ENCODE measurements at regions not wholly inside any gene's neighbourhood (a gene's known extent, or its start where the extent isn't known, plus 50 kb on each side); places are given as distances from the start of the nearest gene placed in this dataset.
"Not testable (repeated sequence)": the region's sequence is repeated elsewhere in the genome, so short reads cannot be mapped to it uniquely, and the experiment has no call there.

DNA sequence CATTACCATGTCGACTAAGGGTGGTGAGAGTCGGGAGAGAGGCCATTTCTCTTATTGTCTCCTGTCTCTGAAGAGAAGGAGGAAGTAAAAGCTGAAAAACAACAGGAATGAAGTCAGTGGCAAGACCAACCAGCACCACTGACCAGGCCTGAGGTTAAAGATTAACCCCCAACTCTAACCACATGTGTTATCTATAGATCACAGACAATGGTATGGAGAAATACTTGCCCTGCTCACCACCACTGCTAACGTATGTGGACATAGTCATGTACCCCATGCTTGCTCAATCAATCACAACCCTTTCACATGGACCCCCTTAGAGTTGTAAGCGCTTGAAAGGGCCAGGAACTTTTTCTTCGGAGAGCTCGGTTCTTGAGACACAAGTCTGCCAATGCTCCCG, 690.9 kb upstream of the LMO3 start:
- Histone ChIP-seq H3K4me3 (ENCODE audit: low read depth, low read length) (no peak overlapping the region), H3K9me3 (ENCODE audit: control insufficient read depth, insufficient read depth, low read length) (peaks cover 32% of the 10 kb centered on the region), H3K27ac (ENCODE audit: low read depth, low read length) (no peak overlapping the region), H3K27me3 (ENCODE audit: control insufficient read depth, insufficient read depth, low read length) (no peaks in the 10 kb centered on the region)
- DNase-seq (ENCODE audit: low read depth, low spot score) = no peak
- ChIA-PET POLR2A (no interaction called here), CTCF (no interaction called here)
- TF ChIP-seq, protein P1, sequence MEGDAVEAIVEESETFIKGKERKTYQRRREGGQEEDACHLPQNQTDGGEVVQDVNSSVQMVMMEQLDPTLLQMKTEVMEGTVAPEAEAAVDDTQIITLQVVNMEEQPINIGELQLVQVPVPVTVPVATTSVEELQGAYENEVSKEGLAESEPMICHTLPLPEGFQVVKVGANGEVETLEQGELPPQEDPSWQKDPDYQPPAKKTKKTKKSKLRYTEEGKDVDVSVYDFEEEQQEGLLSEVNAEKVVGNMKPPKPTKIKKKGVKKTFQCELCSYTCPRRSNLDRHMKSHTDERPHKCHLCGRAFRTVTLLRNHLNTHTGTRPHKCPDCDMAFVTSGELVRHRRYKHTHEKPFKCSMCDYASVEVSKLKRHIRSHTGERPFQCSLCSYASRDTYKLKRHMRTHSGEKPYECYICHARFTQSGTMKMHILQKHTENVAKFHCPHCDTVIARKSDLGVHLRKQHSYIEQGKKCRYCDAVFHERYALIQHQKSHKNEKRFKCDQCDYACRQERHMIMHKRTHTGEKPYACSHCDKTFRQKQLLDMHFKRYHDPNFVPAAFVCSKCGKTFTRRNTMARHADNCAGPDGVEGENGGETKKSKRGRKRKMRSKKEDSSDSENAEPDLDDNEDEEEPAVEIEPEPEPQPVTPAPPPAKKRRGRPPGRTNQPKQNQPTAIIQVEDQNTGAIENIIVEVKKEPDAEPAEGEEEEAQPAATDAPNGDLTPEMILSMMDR (IDR thresholded peaks at IDR 0.05; ENCODE audit: low read depth, low read length) = no peak

GRCh38 chr12:17286874-17287273, 680.9 kb upstream of the LMO3 start:
- TF ChIP-seq, protein P1 (IDR thresholded peaks at IDR 0.05; ENCODE audit: low read depth, low read length) = no peak
- H3K27ac ChIP-seq (ENCODE audit: low read depth, low read length) = no peak overlapping the region
- no peaks in the 10 kb centered on the region for H3K27me3 ChIP-seq (ENCODE audit: control insufficient read depth, insufficient read depth, low read length)
- no peak for DNase-seq (ENCODE audit: low read depth, low spot score)
- H3K4me3 ChIP-seq (ENCODE audit: low read depth, low read length) = no peak overlapping the region
- CTCF ChIA-PET = no interaction called here
- POLR2A ChIA-PET = no interaction called here
- H3K9me3 ChIP-seq (ENCODE audit: control insufficient read depth, insufficient read depth, low read length) = peaks cover 5% of the 10 kb centered on the region; the same call in 1 of the 2 replicates

DNA sequence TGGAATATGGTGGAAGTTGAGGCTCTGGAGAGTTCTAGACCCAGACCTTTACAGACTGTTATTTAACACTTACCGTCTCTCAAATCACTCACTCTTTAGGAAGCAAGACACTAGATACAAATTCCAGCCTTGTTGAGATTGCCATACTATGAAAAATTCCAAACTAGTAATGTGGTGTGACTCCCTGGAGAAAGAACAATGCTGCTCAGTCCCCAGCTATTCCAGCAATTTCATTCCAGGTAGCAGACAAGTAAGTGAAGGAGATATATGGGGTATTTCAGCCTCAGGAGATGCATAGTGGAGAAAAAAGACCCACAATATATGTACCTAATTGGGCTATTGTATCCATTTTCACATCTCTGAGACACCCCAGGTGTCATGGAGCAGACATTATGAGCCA, 678.9 kb upstream of the LMO3 start:
- TF ChIP-seq, protein P1 (IDR thresholded peaks at IDR 0.05; ENCODE audit: low read depth, low read length) = no peak
- CTCF ChIA-PET = no interaction called here
- POLR2A ChIA-PET = no interaction called here

GRCh38 chr12:17283563-17283962, 677.6 kb upstream of the LMO3 start:
- H3K9me3 ChIP-seq (ENCODE audit: control insufficient read depth, insufficient read depth, low read length) = peaks cover 7% of the 10 kb centered on the region; the same call in 1 of the 2 replicates
- H3K27ac ChIP-seq (ENCODE audit: low read depth, low read length) = no peak overlapping the region
- CTCF ChIA-PET = no interaction called here
- TF ChIP-seq, protein P1 (IDR thresholded peaks at IDR 0.05; ENCODE audit: low read depth, low read length) = no peak
- POLR2A ChIA-PET = no interaction called here
- no peaks in the 10 kb centered on the region for H3K27me3 ChIP-seq (ENCODE audit: control insufficient read depth, insufficient read depth, low read length)
- no peak overlapping the region for H3K4me3 ChIP-seq (ENCODE audit: low read depth, low read length)
- DNase-seq (ENCODE audit: low read depth, low spot score) = no peak

More for the DNA sequence above, 678.9 kb upstream of the LMO3 start:
- Histone ChIP-seq H3K9me3 (ENCODE audit: control insufficient read depth, insufficient read depth, low read length) (peaks cover 5% of the 10 kb centered on the region; the same call in 1 of the 2 replicates), H3K27me3 (ENCODE audit: control insufficient read depth, insufficient read depth, low read length) (no peaks in the 10 kb centered on the region), H3K27ac (ENCODE audit: low read depth, low read length) (no peak overlapping the region), H3K4me3 (ENCODE audit: low read depth, low read length) (no peak overlapping the region)
- DNase-seq (ENCODE audit: low read depth, low spot score) = no peak

GRCh38 chr12:17282169-17282568, 676.2 kb upstream of the LMO3 start:
- not testable (repeated sequence) for DNase-seq (ENCODE audit: low read depth, low spot score)

DNA sequence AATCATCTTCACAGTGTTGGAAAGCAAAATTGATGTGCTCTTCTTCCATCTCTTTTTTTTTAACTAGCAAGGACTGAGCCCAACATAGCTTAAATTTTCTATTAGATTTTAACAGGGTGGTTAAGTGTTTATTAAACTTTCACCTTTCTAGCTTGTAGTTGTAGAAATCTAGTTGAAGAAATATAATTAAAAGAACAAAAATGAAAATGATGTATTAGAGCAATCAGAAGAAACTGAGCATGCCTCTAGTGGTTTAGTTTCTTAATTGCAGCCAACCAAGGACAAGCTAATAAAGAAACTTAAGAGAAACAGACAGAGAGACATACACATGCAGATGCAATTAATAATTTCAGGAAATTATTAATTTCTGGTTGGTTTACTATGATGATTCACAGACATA, 673.0 kb upstream of the LMO3 start:
- TF ChIP-seq, protein P1 (IDR thresholded peaks at IDR 0.05; ENCODE audit: low read depth, low read length) = no peak
- Histone ChIP-seq H3K4me3 (ENCODE audit: low read depth, low read length) (no peak overlapping the region), H3K27ac (ENCODE audit: low read depth, low read length) (no peak overlapping the region), H3K27me3 (ENCODE audit: control insufficient read depth, insufficient read depth, low read length) (no peaks in the 10 kb centered on the region), H3K9me3 (ENCODE audit: control insufficient read depth, insufficient read depth, low read length) (peaks cover 11% of the 10 kb centered on the region)
- ChIA-PET CTCF (no interaction called here), POLR2A (no interaction called here)
- no peak for DNase-seq (ENCODE audit: low read depth, low spot score)

More at GRCh38 chr12:17282169-17282568, 676.2 kb upstream of the LMO3 start:
- H3K9me3 ChIP-seq (ENCODE audit: control insufficient read depth, insufficient read depth, low read length); H3K27me3 ChIP-seq (ENCODE audit: control insufficient read depth, insufficient read depth, low read length); H3K4me3 ChIP-seq (ENCODE audit: low read depth, low read length); CTCF ChIA-PET; POLR2A ChIA-PET; H3K27ac ChIP-seq (ENCODE audit: low read depth, low read length): not testable (repeated sequence)
